ENCODE measurements at regions not wholly inside any gene's neighbourhood (a gene's known extent, or its start where the extent isn't known, plus 50 kb on each side); places are given as distances from the start of the nearest gene placed in this dataset.
"Not testable (repeated sequence)": the region's sequence is repeated elsewhere in the genome, so short reads cannot be mapped to it uniquely, and the experiment has no call there.

DNA sequence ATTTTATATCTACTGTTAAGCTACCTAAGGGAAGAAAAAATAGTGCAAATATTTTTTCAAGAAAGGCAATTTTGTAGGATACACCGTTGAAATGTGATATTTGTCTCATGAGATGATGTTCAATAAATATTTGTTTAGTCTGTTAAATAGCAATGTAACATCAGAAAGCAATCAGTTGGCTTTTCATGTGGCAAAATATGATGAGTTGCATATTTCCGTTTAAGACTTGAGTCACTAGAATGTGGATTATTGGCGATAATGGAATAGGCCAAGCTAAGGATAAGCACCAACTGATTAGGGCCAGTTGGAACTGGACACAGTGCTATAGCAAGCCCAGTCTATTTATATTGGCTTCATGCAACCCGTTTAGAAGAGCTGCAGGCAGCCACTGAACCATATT lies 250.4 kb upstream of the SLC16A7 start:
- H4K8ac ChIP-seq (ENCODE audit: low read depth, low read length), result no peak overlapping the region
- no peak overlapping the region for H3K4me3 ChIP-seq (ENCODE audit: low read length)
- no peak overlapping the region for H3K4me2 ChIP-seq (ENCODE audit: low read length)
- H3K27ac ChIP-seq (ENCODE audit: low read depth, low read length), result no peak overlapping the region
- no peaks in the 10 kb centered on the region for H3K4me1 ChIP-seq (ENCODE audit: control insufficient read depth, low read depth, low read length)
- H3K56ac ChIP-seq (ENCODE audit: low read length), result no peak overlapping the region
- H2BK5ac ChIP-seq (ENCODE audit: low read length), result no peak overlapping the region
- no peak overlapping the region for H4K5ac ChIP-seq (ENCODE audit: low read length)
- no peaks in the 10 kb centered on the region for H3K79me1 ChIP-seq (ENCODE audit: low read length)
- no peak overlapping the region for H3K9ac ChIP-seq (ENCODE audit: low read length)
- H3K79me2 ChIP-seq (ENCODE audit: control insufficient read depth, insufficient read depth, low read length), result no peaks in the 10 kb centered on the region
- H3K4ac ChIP-seq (ENCODE audit: low read depth, low read length), result no peak overlapping the region
- H2BK120ac ChIP-seq (ENCODE audit: low read depth, low read length), result no peak overlapping the region
- H3K27me3 ChIP-seq (ENCODE audit: insufficient read depth, low read length, poor library complexity), result no peaks in the 10 kb centered on the region
- no peak overlapping the region for H2BK15ac ChIP-seq (replicated peaks; ENCODE audit: low read depth)
- no peak overlapping the region for H3K18ac ChIP-seq (ENCODE audit: low read length)
- H3K36me3 ChIP-seq (ENCODE audit: control insufficient read depth, insufficient read depth, low read length), result no peaks in the 10 kb centered on the region
- H2AK5ac ChIP-seq (ENCODE audit: low read length), result no peak overlapping the region
- H3K23ac ChIP-seq (ENCODE audit: low read length), result no peak overlapping the region
- WGBS (ENCODE audit: extremely low coverage, insufficient coverage, low lambda C conversion rate), result no CpG with 5 or more reads among the region's 4 CpGs
- no peak for DNase-seq

DNA sequence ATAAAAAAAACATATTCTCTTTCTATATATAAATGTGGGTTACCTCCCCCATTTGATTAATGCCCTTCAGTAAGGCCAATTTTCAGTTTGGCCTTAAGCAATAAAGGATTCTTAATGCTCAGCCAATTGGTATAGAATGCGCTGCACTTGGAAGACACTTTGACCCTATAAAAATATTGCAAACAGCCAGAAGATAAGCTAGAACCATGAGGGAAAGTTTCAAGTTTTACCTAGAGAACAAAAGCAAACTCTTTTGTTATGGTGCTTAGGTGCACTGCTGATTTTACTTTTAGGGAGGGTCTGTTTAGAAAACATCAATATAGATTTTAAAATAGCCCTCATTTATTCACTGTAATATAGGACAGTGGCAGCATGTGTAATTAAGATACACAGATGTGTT lies 251.6 kb upstream of the SLC16A7 start:
- Histone ChIP-seq H3K79me1 (ENCODE audit: low read length) (no peaks in the 10 kb centered on the region), H2BK15ac (replicated peaks; ENCODE audit: low read depth) (peak overlapping the region; percentile 74), H3K9ac (ENCODE audit: low read length) (no peak overlapping the region), H4K5ac (ENCODE audit: low read length) (no peak overlapping the region), H3K4me1 (ENCODE audit: control insufficient read depth, low read depth, low read length) (no peaks in the 10 kb centered on the region), H3K27me3 (ENCODE audit: insufficient read depth, low read length, poor library complexity) (peaks cover 2% of the 10 kb centered on the region), H3K27ac (ENCODE audit: low read depth, low read length) (no peak overlapping the region), H3K4me2 (ENCODE audit: low read length) (no peak overlapping the region), H3K4ac (ENCODE audit: low read depth, low read length) (no peak overlapping the region), H4K8ac (ENCODE audit: low read depth, low read length) (no peak overlapping the region), H3K36me3 (ENCODE audit: control insufficient read depth, insufficient read depth, low read length) (no peaks in the 10 kb centered on the region), H2AK5ac (ENCODE audit: low read length) (no peak overlapping the region), H3K4me3 (ENCODE audit: low read length) (no peak overlapping the region), H3K23ac (ENCODE audit: low read length) (no peak overlapping the region), H2BK120ac (ENCODE audit: low read depth, low read length) (no peak overlapping the region), H2BK5ac (ENCODE audit: low read length) (no peak overlapping the region), H3K79me2 (ENCODE audit: control insufficient read depth, insufficient read depth, low read length) (no peaks in the 10 kb centered on the region), H3K18ac (ENCODE audit: low read length) (no peak overlapping the region), H3K56ac (ENCODE audit: low read length) (no peak overlapping the region)
- DNase-seq, result no peak
- WGBS (ENCODE audit: extremely low coverage, insufficient coverage, low lambda C conversion rate), result no CpG with 5 or more reads among the region's 1 CpG

DNA sequence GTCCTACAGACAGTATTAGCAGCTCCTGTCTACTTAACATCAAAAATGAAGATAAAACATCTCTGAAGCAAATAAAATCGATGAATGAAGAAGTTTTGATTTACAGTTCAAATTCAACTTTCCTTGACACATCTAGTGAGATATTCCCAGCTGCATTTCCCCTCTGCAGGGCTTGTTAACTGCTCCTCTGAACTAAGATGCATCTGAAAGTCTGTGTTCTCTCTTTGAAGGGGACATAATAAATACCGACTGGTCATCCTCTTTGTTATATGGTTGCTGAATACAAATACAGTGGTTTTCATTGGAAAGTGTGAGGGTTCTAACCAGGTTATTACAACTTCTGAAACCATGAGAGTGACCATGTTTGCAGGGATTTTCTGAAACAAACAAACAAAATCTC lies 266.4 kb upstream of the SLC16A7 start:
- H2BK120ac ChIP-seq (ENCODE audit: low read depth, low read length), result peak overlapping the region; percentile 28
- no CpG with 5 or more reads among the region's 2 CpGs for WGBS (ENCODE audit: extremely low coverage, insufficient coverage, low lambda C conversion rate)
- no peak overlapping the region for H2BK15ac ChIP-seq (replicated peaks; ENCODE audit: low read depth)
- H3K4me1 ChIP-seq (ENCODE audit: control insufficient read depth, low read depth, low read length), result no peaks in the 10 kb centered on the region
- H3K56ac ChIP-seq (ENCODE audit: low read length), result no peak overlapping the region
- H3K27ac ChIP-seq (ENCODE audit: low read depth, low read length), result no peak overlapping the region
- no peak overlapping the region for H3K9ac ChIP-seq (ENCODE audit: low read length)
- H2AK5ac ChIP-seq (ENCODE audit: low read length), result no peak overlapping the region
- H3K27me3 ChIP-seq (ENCODE audit: insufficient read depth, low read length, poor library complexity), result no peaks in the 10 kb centered on the region
- no peak for DNase-seq
- no peak overlapping the region for H4K5ac ChIP-seq (ENCODE audit: low read length)
- H3K36me3 ChIP-seq (ENCODE audit: control insufficient read depth, insufficient read depth, low read length), result no peaks in the 10 kb centered on the region
- no peak overlapping the region for H3K23ac ChIP-seq (ENCODE audit: low read length)
- H4K8ac ChIP-seq (ENCODE audit: low read depth, low read length), result no peak overlapping the region
- peaks cover 4% of the 10 kb centered on the region for H3K79me2 ChIP-seq (ENCODE audit: control insufficient read depth, insufficient read depth, low read length)
- H3K4ac ChIP-seq (ENCODE audit: low read depth, low read length), result no peak overlapping the region
- no peak overlapping the region for H3K4me3 ChIP-seq (ENCODE audit: low read length)
- no peak overlapping the region for H3K4me2 ChIP-seq (ENCODE audit: low read length)
- no peaks in the 10 kb centered on the region for H3K79me1 ChIP-seq (ENCODE audit: low read length)
- no peak overlapping the region for H2BK5ac ChIP-seq (ENCODE audit: low read length)
- H3K18ac ChIP-seq (ENCODE audit: low read length), result peak overlapping the region; percentile 75

DNA sequence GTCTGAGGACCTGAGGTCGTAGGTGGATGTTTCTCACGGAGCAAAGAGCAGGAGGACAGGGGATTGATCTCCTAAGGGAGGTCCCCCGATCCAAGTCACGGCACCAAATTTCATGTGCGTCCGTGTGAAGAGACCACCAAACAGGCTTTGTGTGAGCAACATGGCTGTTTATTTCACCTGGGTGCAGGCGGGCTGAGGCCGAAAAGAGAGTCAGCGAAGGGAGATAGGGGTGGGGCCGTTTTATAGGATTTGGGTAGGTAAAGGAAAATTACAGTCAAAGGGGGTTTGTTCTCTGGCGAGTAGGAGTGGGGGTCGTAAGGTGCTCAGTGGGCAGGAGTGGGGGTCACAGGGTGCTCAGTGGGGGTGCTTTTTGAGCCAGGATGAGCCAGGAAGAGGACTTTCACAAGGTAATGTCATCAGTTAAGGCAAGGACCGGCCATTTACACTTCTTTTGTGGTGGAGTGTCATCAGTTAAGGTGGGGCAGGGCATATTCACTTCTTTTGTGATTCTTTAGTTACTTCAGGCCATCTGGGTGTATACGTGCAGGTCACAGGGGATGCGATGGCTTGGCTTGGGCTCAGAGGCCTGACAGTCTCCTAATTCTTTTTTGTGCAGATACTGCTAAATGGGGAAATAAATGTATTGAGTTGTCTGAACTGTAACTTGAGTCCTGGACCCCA lies 267.3 kb upstream of the SLC16A7 start:
- not testable (repeated sequence) for H4K5ac ChIP-seq (ENCODE audit: low read length); H3K9ac ChIP-seq (ENCODE audit: low read length); H2AK5ac ChIP-seq (ENCODE audit: low read length); H3K27me3 ChIP-seq (ENCODE audit: insufficient read depth, low read length, poor library complexity); H3K27ac ChIP-seq (ENCODE audit: low read depth, low read length); H2BK120ac ChIP-seq (ENCODE audit: low read depth, low read length); H3K36me3 ChIP-seq (ENCODE audit: control insufficient read depth, insufficient read depth, low read length); H3K79me2 ChIP-seq (ENCODE audit: control insufficient read depth, insufficient read depth, low read length); H2BK5ac ChIP-seq (ENCODE audit: low read length); H3K18ac ChIP-seq (ENCODE audit: low read length); H3K79me1 ChIP-seq (ENCODE audit: low read length); H3K56ac ChIP-seq (ENCODE audit: low read length); H3K23ac ChIP-seq (ENCODE audit: low read length); H3K4ac ChIP-seq (ENCODE audit: low read depth, low read length); H3K4me2 ChIP-seq (ENCODE audit: low read length); H4K8ac ChIP-seq (ENCODE audit: low read depth, low read length); H2BK15ac ChIP-seq (replicated peaks; ENCODE audit: low read depth); H3K4me3 ChIP-seq (ENCODE audit: low read length); H3K4me1 ChIP-seq (ENCODE audit: control insufficient read depth, low read depth, low read length)
- WGBS (ENCODE audit: extremely low coverage, insufficient coverage, low lambda C conversion rate), result no CpG with 5 or more reads among the region's 15 CpGs
- peak; percentile 30 for DNase-seq

DNA sequence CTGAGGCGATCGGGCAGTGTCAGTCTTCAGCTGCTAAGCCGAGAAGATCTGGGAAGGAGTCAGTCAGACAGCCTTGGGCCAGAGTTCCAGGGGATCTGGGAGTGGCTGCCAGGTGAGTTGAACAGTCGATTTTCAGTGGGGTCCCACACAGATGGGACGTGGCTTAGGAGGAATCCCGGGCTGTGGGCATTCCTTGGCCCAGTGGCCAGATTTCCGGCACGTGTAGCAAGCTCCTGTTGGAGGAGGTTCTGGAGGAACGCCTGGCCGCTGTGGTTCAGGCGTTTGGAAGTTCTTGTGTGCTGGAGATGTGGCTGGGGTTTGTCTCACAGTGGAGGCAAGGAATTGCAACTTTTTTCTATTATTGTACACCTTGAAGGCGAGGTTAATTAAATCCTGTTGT lies 269.4 kb upstream of the SLC16A7 start:
- not testable (repeated sequence) for H4K8ac ChIP-seq (ENCODE audit: low read depth, low read length); H3K79me1 ChIP-seq (ENCODE audit: low read length); H4K5ac ChIP-seq (ENCODE audit: low read length); H3K4me2 ChIP-seq (ENCODE audit: low read length); H2AK5ac ChIP-seq (ENCODE audit: low read length); H3K27me3 ChIP-seq (ENCODE audit: insufficient read depth, low read length, poor library complexity); H3K4me1 ChIP-seq (ENCODE audit: control insufficient read depth, low read depth, low read length); H3K23ac ChIP-seq (ENCODE audit: low read length); H3K4ac ChIP-seq (ENCODE audit: low read depth, low read length); H3K18ac ChIP-seq (ENCODE audit: low read length); H2BK15ac ChIP-seq (replicated peaks; ENCODE audit: low read depth); H2BK5ac ChIP-seq (ENCODE audit: low read length); DNase-seq; H3K4me3 ChIP-seq (ENCODE audit: low read length); H3K36me3 ChIP-seq (ENCODE audit: control insufficient read depth, insufficient read depth, low read length); H3K79me2 ChIP-seq (ENCODE audit: control insufficient read depth, insufficient read depth, low read length); H3K9ac ChIP-seq (ENCODE audit: low read length); H2BK120ac ChIP-seq (ENCODE audit: low read depth, low read length); H3K27ac ChIP-seq (ENCODE audit: low read depth, low read length)
- H3K56ac ChIP-seq (ENCODE audit: low read length), result peak overlapping the region; percentile 60
- WGBS (ENCODE audit: extremely low coverage, insufficient coverage, low lambda C conversion rate), result no CpG with 5 or more reads among the region's 12 CpGs

DNA sequence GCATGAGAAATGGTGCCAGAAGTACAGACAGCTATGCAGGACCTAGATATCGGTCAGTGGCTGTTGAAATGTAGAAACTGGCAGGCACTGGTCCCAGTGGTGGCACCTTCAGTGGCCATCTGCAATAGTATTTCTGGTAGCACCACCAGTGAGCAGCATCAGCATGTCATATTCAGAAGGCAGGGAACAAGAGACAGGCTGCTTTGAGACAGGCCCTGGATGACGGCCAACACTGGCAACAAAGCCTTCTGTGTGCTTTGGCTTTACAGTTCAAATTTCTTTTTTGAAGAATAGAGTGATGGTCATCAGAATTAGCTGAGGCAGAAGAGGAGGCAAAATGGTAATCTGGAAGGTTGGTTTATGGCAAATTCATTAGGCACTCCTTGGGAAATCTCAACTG lies 273.4 kb upstream of the SLC16A7 start:
- no peak overlapping the region for H2BK120ac ChIP-seq (ENCODE audit: low read depth, low read length)
- no peak overlapping the region for H2BK15ac ChIP-seq (replicated peaks; ENCODE audit: low read depth)
- H3K4me1 ChIP-seq (ENCODE audit: control insufficient read depth, low read depth, low read length), result peaks cover 5% of the 10 kb centered on the region
- peak overlapping the region; percentile 4 for H3K23ac ChIP-seq (ENCODE audit: low read length)
- no peak overlapping the region for H4K8ac ChIP-seq (ENCODE audit: low read depth, low read length)
- peak overlapping the region; percentile 22 for H2BK5ac ChIP-seq (ENCODE audit: low read length)
- H2AK5ac ChIP-seq (ENCODE audit: low read length), result no peak overlapping the region
- H3K27me3 ChIP-seq (ENCODE audit: insufficient read depth, low read length, poor library complexity), result no peaks in the 10 kb centered on the region
- H3K4me3 ChIP-seq (ENCODE audit: low read length), result no peak overlapping the region
- H3K56ac ChIP-seq (ENCODE audit: low read length), result peak overlapping the region; percentile 64
- no peak for DNase-seq
- H3K27ac ChIP-seq (ENCODE audit: low read depth, low read length), result no peak overlapping the region
- peaks cover 2% of the 10 kb centered on the region for H3K79me1 ChIP-seq (ENCODE audit: low read length)
- peak overlapping the region; percentile 37 for H3K4ac ChIP-seq (ENCODE audit: low read depth, low read length)
- peak overlapping the region; percentile 56 for H4K5ac ChIP-seq (ENCODE audit: low read length)
- H3K18ac ChIP-seq (ENCODE audit: low read length), result no peak overlapping the region
- no peak overlapping the region for H3K4me2 ChIP-seq (ENCODE audit: low read length)
- H3K36me3 ChIP-seq (ENCODE audit: control insufficient read depth, insufficient read depth, low read length), result peaks cover 1% of the 10 kb centered on the region
- WGBS (ENCODE audit: extremely low coverage, insufficient coverage, low lambda C conversion rate), result no CpG with 5 or more reads among the region's 2 CpGs
- H3K79me2 ChIP-seq (ENCODE audit: control insufficient read depth, insufficient read depth, low read length), result peaks cover 4% of the 10 kb centered on the region
- no peak overlapping the region for H3K9ac ChIP-seq (ENCODE audit: low read length)

Data from mesendoderm (in vitro differentiated cells).